H1 (cell line): ENCODE measurements at regions not wholly inside any gene's neighbourhood (a gene's known extent, or its start where the extent isn't known, plus 50 kb on each side); places are given as distances from the start of the nearest gene placed in this dataset.

ENCODE experiments used
- CTCF ChIA-PET: fragments of 300-600 bp; sonication (Branson Sonifier 250); formaldehyde crosslinking; loops from one replicate; lab custom pipeline; 2021; ENCODE audit not compliant: partially characterized antibody; lab: Charles Lee
- POLR2A ChIA-PET: fragments of 300-600 bp; sonication (Branson Sonifier 250); formaldehyde crosslinking; loops from one replicate; lab custom pipeline; 2021; ENCODE audit warnings: inconsistent platforms; ENCODE audit not compliant: partially characterized antibody; lab: Charles Lee
- DNase-seq, 2 experiments: peaks; one replicate each; pipeline versions ENCODE4 v3.0.0 to v3.0.0-alpha.2; 2010 to 2022; ENCODE audit warnings: low spot score in 2 of 2, low read depth in 1 of 2, mixed read lengths in 1 of 2
- FAIRE-seq: peaks from 2 replicates; lab custom pipeline; 2011; peaks lifted over from hg19 to GRCh38; lab: Jason Lieb, UNC
- H2AFZ ChIP-seq: 2 replicates; pipeline ENCODE4 v1.8.1; 2012; ENCODE audit warnings: low read length, inconsistent platforms
- H2AK5ac ChIP-seq: 2 replicates; pipeline ENCODE4 v1.6.1; 2013; ENCODE audit warnings: low read depth, low read length
- H2BK120ac ChIP-seq: replicated peaks from 2 replicates; pipeline ENCODE3; 2013; ENCODE audit warnings: low read depth, low read length, inconsistent platforms
- H2BK12ac ChIP-seq: 2 replicates; pipeline ENCODE4 v1.6.1; 2013; ENCODE audit warnings: low read depth, low read length
- H2BK15ac ChIP-seq: 2 replicates; pipeline ENCODE4 v1.6.1; 2013; ENCODE audit warnings: low read length
- H2BK20ac ChIP-seq: 2 replicates; pipeline ENCODE4 v1.6.1; 2013; ENCODE audit warnings: low read length
- H2BK5ac ChIP-seq: 2 replicates; pipeline ENCODE4 v1.6.1; 2013; ENCODE audit warnings: low read depth, low read length
- H3K14ac ChIP-seq: 2 replicates; pipeline ENCODE4 v1.6.1; 2013; ENCODE audit warnings: inconsistent platforms; ENCODE audit not compliant: insufficient read length
- H3K18ac ChIP-seq: 2 replicates; pipeline ENCODE4 v1.6.1; 2013; ENCODE audit warnings: low read length; ENCODE audit errors: extremely low read depth
- H3K23ac ChIP-seq: 2 replicates; pipeline ENCODE4 v1.6.1; 2013; ENCODE audit warnings: inconsistent platforms; ENCODE audit not compliant: insufficient read length
- H3K23me2 ChIP-seq: 2 replicates; pipeline ENCODE4 v1.6.1; 2013; ENCODE audit warnings: low read depth, low read length
- H3K27ac ChIP-seq: 2 replicates; pipeline ENCODE4 v1.6.1; 2011; ENCODE audit warnings: low read depth, low read length, inconsistent platforms
- H3K27me3 ChIP-seq, 4 experiments: replicated peaks in 1 of 4; 1 replicate in 1 of 4; 2 replicates in 3 of 4; pipeline versions ENCODE4 v1.6.1 to v1.8.1; 2011 to 2013; ENCODE audit warnings: low read length in 3 of 4, mild to moderate bottlenecking in 3 of 4, inconsistent platforms in 2 of 4, mixed read lengths in 2 of 4, moderate library complexity in 1 of 4; ENCODE audit not compliant: control insufficient read depth in 3 of 4, insufficient read depth in 3 of 4; ENCODE audit errors: extremely low read depth in 1 of 4
- H3K36me3 ChIP-seq, 4 experiments: 2 replicates each; pipeline versions ENCODE4 v1.6.1 to v1.8.1; 2011 to 2013; ENCODE audit warnings: mild to moderate bottlenecking in 4 of 4, low read length in 3 of 4, moderate library complexity in 2 of 4, control low read depth in 1 of 4, inconsistent platforms in 1 of 4; ENCODE audit not compliant: insufficient read depth in 4 of 4, control insufficient read depth in 2 of 4
- H3K4ac ChIP-seq: replicated peaks from 2 replicates; pipeline ENCODE3; 2013; ENCODE audit warnings: low read length, low read depth, mixed read lengths, inconsistent platforms; ENCODE audit not compliant: insufficient read length
- H3K4me1 ChIP-seq, 4 experiments: replicated peaks in 1 of 4; 1 replicate in 1 of 4; 2 replicates in 3 of 4; pipeline versions ENCODE4 v1.6.1 to v1.8.1; 2011 to 2013; ENCODE audit warnings: low read length in 3 of 4, inconsistent platforms in 2 of 4, mixed read lengths in 1 of 4; ENCODE audit not compliant: insufficient read depth in 4 of 4, control insufficient read depth in 3 of 4
- H3K4me2 ChIP-seq, 2 experiments: 2 replicates each; pipeline versions ENCODE4 v1.6.1 to v1.8.1; 2011 to 2013; ENCODE audit warnings: low read depth in 2 of 2, low read length in 2 of 2, control low read depth in 1 of 2, inconsistent platforms in 1 of 2, mild to moderate bottlenecking in 1 of 2; ENCODE audit not compliant: insufficient read depth in 1 of 2
- H3K4me3 ChIP-seq, 4 experiments: fragments of 200-600, 300-600 bp in 1 of 4; sonication (generic), shearing (Covaris generic), sonication (Bioruptor Twin) in 1 of 4; 2 replicates each; pipeline versions ENCODE4 v1.5.1 to v1.8.1; 2011 to 2016; ENCODE audit warnings: low read length in 4 of 4, low read depth in 3 of 4, control low read depth in 2 of 4, inconsistent platforms in 2 of 4, mild to moderate bottlenecking in 2 of 4, mixed read lengths in 1 of 4, moderate library complexity in 1 of 4; ENCODE audit not compliant: insufficient read depth in 2 of 4; ENCODE audit errors: extremely low read depth in 1 of 4
- H3K56ac ChIP-seq: replicated peaks from 2 replicates; pipeline ENCODE3; 2013; ENCODE audit warnings: low read depth, mild to moderate bottlenecking, mixed read lengths, low read length, inconsistent platforms; ENCODE audit not compliant: insufficient read length
- H3K79me1 ChIP-seq: 2 replicates; pipeline ENCODE4 v1.6.1; 2013; ENCODE audit warnings: low read depth, low read length, control low read depth
- H3K79me2 ChIP-seq, 2 experiments: 2 replicates each; pipeline versions ENCODE4 v1.6.1 to v1.8.1; 2012 to 2013; ENCODE audit warnings: low read length in 2 of 2, mild to moderate bottlenecking in 2 of 2, inconsistent platforms in 1 of 2; ENCODE audit not compliant: insufficient read depth in 2 of 2, control insufficient read depth in 1 of 2
- H3K9ac ChIP-seq, 4 experiments: replicated peaks in 1 of 4; 1 replicate in 1 of 4; 2 replicates in 3 of 4; pipeline versions ENCODE4 v1.6.1 to v1.8.1; 2011 to 2013; ENCODE audit warnings: low read depth in 3 of 4, low read length in 3 of 4, control low read depth in 2 of 4, mild to moderate bottlenecking in 2 of 4, moderate library complexity in 2 of 4, inconsistent platforms in 1 of 4; ENCODE audit errors: extremely low read depth in 1 of 4
- H3K9me3 ChIP-seq, 2 experiments: 2 replicates each; pipeline versions ENCODE4 v1.6.1 to v1.8.1; 2012 to 2013; ENCODE audit warnings: mild to moderate bottlenecking in 2 of 2, moderate library complexity in 2 of 2, control low read depth in 1 of 2, inconsistent platforms in 1 of 2, low read depth in 1 of 2, low read length in 1 of 2, mixed read lengths in 1 of 2; ENCODE audit not compliant: insufficient read depth in 2 of 2
- H4K20me1 ChIP-seq, 2 experiments: replicated peaks in 1 of 2; 2 replicates each; pipeline versions ENCODE3 to v1.8.1; 2011 to 2013; ENCODE audit warnings: inconsistent platforms in 2 of 2, low read length in 2 of 2, mild to moderate bottlenecking in 1 of 2; ENCODE audit not compliant: insufficient read depth in 2 of 2, control insufficient read depth in 1 of 2
- H4K5ac ChIP-seq: 2 replicates; pipeline ENCODE4 v1.6.1; 2013; ENCODE audit warnings: low read length, low read depth, mixed read lengths, inconsistent platforms; ENCODE audit not compliant: insufficient read length
- H4K8ac ChIP-seq: 2 replicates; pipeline ENCODE4 v1.8.0; 2013; ENCODE audit warnings: mild to moderate bottlenecking, moderate library complexity, low read length, inconsistent platforms; ENCODE audit not compliant: insufficient read depth; ENCODE audit errors: extremely low read depth
- H4K91ac ChIP-seq: replicated peaks from 2 replicates; pipeline ENCODE3; 2013; ENCODE audit warnings: low read length, mixed read lengths, inconsistent platforms; ENCODE audit not compliant: insufficient read length
- EGR1 ChIP-seq: IDR thresholded peaks from 2 replicates; pipeline ENCODE4 v1.6.1; 2011; ENCODE audit warnings: low read depth, low read length, borderline replicate concordance
- POLR2A ChIP-seq, 2 experiments: IDR thresholded peaks; 1 replicate in 1 of 2; 2 replicates in 1 of 2; pipeline ENCODE4 v1.6.1; 2011; ENCODE audit warnings: low read depth in 2 of 2, low read length in 2 of 2, mild to moderate bottlenecking in 2 of 2; ENCODE audit errors: control extremely low read depth in 1 of 2
- SIN3A ChIP-seq, 2 experiments: IDR thresholded peaks in 1 of 2; conservative IDR thresholded peaks in 1 of 2; 2 replicates each; pipeline ENCODE4 v1.6.1; 2011 to 2012; ENCODE audit warnings: low read length in 2 of 2, improper control_type of control experiment in 1 of 2, low read depth in 1 of 2, mild to moderate bottlenecking in 1 of 2
- SP1 ChIP-seq: IDR thresholded peaks from 2 replicates; pipeline ENCODE4 v1.6.1; 2011; ENCODE audit warnings: low read depth, low read length
- WGBS, 2 experiments: shearing (Covaris generic) in 1 of 2; methylation state at CpG; one replicate each; pipeline versions ENCODE4 v1.1.6 to v1.1.7; 2013 to 2015; ENCODE audit warnings: low lambda C conversion rate in 2 of 2, mixed read lengths in 2 of 2, inconsistent platforms in 1 of 2, low coverage in 1 of 2, missing lambda C conversion rate in 1 of 2; ENCODE audit not compliant: insufficient replicate concordance in 2 of 2, insufficient coverage in 1 of 2, insufficient read length in 1 of 2; ENCODE audit errors: extremely low coverage in 1 of 2, missing lambda C conversion rate in 1 of 2; 5-methylcytosine and 5-hydroxymethylcytosine counted together

GRCh38 chr3:107275511-107275910 lies 101.7 kb upstream of the CCDC54 start:
- H3K9me3 ChIP-seq, result no peaks in the 10 kb centered on the region
- no peaks in the 10 kb centered on the region for H3K79me1 ChIP-seq
- H4K91ac ChIP-seq, result no peak overlapping the region
- no peak overlapping the region for H3K4me3 ChIP-seq
- FAIRE-seq (no peak), DNase-seq (no peak)
- no peak overlapping the region for H3K56ac ChIP-seq
- H2BK20ac ChIP-seq, result no peak overlapping the region
- no peaks in the 10 kb centered on the region for H3K4me1 ChIP-seq
- ChIA-PET POLR2A (no interaction called here), CTCF (interaction anchor here (0.6 to 5.5 kb wide), 10 partner anchors 9 to 662 kb away, joined by 3 to 97 read pairs (median 8); no protein-coding TSS in a partner anchor)
- H2BK5ac ChIP-seq, result no peak overlapping the region
- no peak overlapping the region for H2BK120ac ChIP-seq
- no peak overlapping the region for H2AFZ ChIP-seq
- H3K14ac ChIP-seq, result no peak overlapping the region
- no peaks in the 10 kb centered on the region for H4K20me1 ChIP-seq
- H3K9ac ChIP-seq, result no peak overlapping the region
- H2BK15ac ChIP-seq, result no peak overlapping the region
- H3K27ac ChIP-seq, result no peak overlapping the region
- H3K23me2 ChIP-seq, result peaks cover 2% of the 10 kb centered on the region; the same call in 1 of the 2 replicates
- 82% methylated on average over 2 of the region's 2 CpGs; no CpG with 5 or more reads in 1 of the 2 experiments for WGBS, 2 experiments
- H3K79me2 ChIP-seq, result no peaks in the 10 kb centered on the region
- no peak overlapping the region for H3K4ac ChIP-seq
- no peaks in the 10 kb centered on the region for H3K36me3 ChIP-seq
- no peak overlapping the region for H3K4me2 ChIP-seq
- no peak overlapping the region for H4K8ac ChIP-seq
- no peak overlapping the region for H3K23ac ChIP-seq
- H3K27me3 ChIP-seq, result no peaks in the 10 kb centered on the region
- TF ChIP-seq EGR1 (no peak), SP1 (no peak), POLR2A (IDR thresholded peaks at IDR 0.05; ENCODE audit: control extremely low read depth in 1 of 2, low read depth in 2 of 2, low read length in 2 of 2) (no peak), SIN3A (conservative IDR thresholded peaks at IDR 0.05 in 1 of 2, IDR thresholded peaks at IDR 0.05 in 1 of 2; ENCODE audit: low read depth in 1 of 2, low read length in 2 of 2) (no peak)
- no peak overlapping the region for H3K18ac ChIP-seq
- H4K5ac ChIP-seq, result no peak overlapping the region
- no peak overlapping the region for H2AK5ac ChIP-seq
- H2BK12ac ChIP-seq, result no peak overlapping the region
